ENCODE measurements at regions not wholly inside any gene's neighbourhood (a gene's known extent, or its start where the extent isn't known, plus 50 kb on each side); places are given as distances from the start of the nearest gene placed in this dataset.

GRCh38 chr14:106215229-106215628 is 688.8 kb downstream of the TMEM121 start:
- no peak for TF ChIP-seq POLR2A (IDR thresholded peaks at IDR 0.05; ENCODE audit: low read depth, low read length)
- TF ChIP-seq POLR2AphosphoS5 (IDR thresholded peaks at IDR 0.05; ENCODE audit: low read depth, low read length): no peak
- no peak for TF ChIP-seq PAX5 (IDR thresholded peaks at IDR 0.05; ENCODE audit: insufficient read depth, low read length, severe bottlenecking)
- no peak for TF ChIP-seq TAF1 (IDR thresholded peaks at IDR 0.05; ENCODE audit: low read depth, low read length)
- no peak for TF ChIP-seq SPI1 (IDR thresholded peaks at IDR 0.05; ENCODE audit: low read depth, low read length)
- TF ChIP-seq POU2F2 (IDR thresholded peaks at IDR 0.05; ENCODE audit: low read depth, low read length): no peak
